Retinal pigment epithelial cell (primary cell): ENCODE measurements at regions not wholly inside any gene's neighbourhood (a gene's known extent, or its start where the extent isn't known, plus 50 kb on each side); places are given as distances from the start of the nearest gene placed in this dataset.

Experiments used
- DNase-seq: peaks from one replicate; pipeline ENCODE4 v3.0.0-alpha.2; 2010; ENCODE audit warnings: low read depth
- H3K4me3 ChIP-seq: 2 replicates; pipeline ENCODE4 v1.5.1; 2011; ENCODE audit warnings: mild to moderate bottlenecking, low read length, control low read depth, moderate library complexity
- TF ChIP-seq, protein P1 (sequence below): conservative IDR thresholded peaks from 2 replicates; pipeline ENCODE4 v1.5.1; 2011; ENCODE audit warnings: low read depth, low read length, control low read depth, inconsistent platforms

DNA sequence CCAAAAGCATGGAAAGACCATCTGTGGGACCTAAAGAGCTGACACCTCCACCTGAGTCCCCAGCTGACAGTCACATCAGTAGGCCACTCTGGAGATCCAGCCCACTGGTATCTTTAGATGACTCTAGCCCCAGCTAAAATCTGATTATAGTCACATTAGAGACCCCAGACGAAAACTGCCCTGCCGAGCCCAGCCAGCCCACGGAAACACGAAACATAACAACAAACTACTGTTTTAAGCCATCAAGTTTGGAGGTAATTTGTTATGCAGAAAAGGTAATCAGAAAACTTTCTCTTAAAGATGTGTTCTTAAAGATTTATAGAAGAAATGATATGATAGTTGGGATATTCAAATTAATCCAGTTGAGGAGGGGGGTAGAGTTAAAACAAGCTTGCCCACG, 175.7 kb downstream of the DHX15 start:
- TF ChIP-seq, protein P1, sequence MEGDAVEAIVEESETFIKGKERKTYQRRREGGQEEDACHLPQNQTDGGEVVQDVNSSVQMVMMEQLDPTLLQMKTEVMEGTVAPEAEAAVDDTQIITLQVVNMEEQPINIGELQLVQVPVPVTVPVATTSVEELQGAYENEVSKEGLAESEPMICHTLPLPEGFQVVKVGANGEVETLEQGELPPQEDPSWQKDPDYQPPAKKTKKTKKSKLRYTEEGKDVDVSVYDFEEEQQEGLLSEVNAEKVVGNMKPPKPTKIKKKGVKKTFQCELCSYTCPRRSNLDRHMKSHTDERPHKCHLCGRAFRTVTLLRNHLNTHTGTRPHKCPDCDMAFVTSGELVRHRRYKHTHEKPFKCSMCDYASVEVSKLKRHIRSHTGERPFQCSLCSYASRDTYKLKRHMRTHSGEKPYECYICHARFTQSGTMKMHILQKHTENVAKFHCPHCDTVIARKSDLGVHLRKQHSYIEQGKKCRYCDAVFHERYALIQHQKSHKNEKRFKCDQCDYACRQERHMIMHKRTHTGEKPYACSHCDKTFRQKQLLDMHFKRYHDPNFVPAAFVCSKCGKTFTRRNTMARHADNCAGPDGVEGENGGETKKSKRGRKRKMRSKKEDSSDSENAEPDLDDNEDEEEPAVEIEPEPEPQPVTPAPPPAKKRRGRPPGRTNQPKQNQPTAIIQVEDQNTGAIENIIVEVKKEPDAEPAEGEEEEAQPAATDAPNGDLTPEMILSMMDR, result no peak
- DNase-seq, result no peak

GRCh38 chr4:24405926-24406325, 178.4 kb downstream of the DHX15 start:
- DNase-seq, result no peak
- H3K4me3 ChIP-seq, result no peak overlapping the region
- TF ChIP-seq, protein P1, result no peak

More for the DNA sequence above, 175.7 kb downstream of the DHX15 start:
- no peak overlapping the region for H3K4me3 ChIP-seq

DNA sequence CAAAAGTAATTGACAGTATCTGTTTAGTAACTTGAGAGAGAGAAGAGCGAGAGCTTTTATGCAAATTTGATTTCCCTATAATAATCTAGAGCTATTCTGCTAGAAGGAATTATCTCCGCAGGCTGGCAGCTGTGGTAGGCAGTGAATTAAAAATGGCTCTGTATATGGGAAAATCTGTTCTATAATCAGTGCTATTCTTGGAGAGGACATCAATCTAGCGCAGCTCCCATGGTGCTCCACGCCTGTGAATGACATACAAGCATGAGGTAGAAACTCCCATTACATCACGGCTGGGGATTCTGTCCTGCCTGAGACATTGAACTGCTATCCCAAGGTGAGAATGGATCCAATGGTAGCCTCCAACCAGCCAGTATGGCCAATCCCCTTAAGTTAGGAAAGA, 179.0 kb downstream of the DHX15 start:
- no peak overlapping the region for H3K4me3 ChIP-seq
- DNase-seq, result no peak
- TF ChIP-seq, protein P1, result no peak

DNA sequence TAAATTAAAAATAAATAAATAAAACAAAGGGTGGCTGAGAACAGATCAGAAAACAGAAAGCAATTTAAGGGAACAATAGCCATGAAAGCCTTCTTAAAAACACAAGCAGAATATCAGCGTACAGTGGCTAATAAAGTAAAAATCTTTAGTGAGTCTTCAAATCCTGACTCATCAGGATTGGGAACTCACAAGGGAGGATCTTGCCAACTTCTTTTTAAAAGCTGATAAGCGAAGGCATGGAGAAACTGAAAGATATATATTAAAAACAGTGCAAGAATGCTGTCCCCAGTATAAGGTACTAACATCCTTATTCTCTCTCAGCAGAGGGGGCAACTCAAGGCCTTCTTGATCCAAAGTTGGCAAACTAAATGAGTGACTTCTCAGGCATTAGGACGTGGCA, 180.1 kb downstream of the DHX15 start:
- H3K4me3 ChIP-seq, result no peak overlapping the region

DNA sequence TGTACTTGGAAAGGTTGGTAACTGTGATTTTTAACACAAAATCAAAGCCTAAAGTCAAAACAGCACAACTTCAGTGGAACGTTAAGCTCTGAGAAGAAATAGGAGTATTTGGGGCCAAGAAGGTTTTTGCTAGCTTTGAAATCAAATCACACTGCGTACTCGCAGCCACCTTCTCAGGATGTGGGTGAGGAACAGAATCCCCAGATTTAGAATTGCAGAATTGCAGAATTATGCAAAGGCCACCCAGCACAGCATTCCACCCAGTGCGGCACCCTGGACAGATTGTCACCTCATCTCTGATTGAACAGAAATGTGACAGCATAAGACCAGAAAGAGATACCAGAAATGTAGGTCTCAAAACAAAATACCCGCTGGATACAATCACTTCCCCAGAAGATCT, 181.1 kb downstream of the DHX15 start:
- no peak for DNase-seq
- TF ChIP-seq, protein P1, result no peak
- H3K4me3 ChIP-seq, result no peak overlapping the region

More for the DNA sequence above, 180.1 kb downstream of the DHX15 start:
- DNase-seq, result no peak
- TF ChIP-seq, protein P1, result no peak

- TF ChIP-seq, protein P1, result no peak
- no peak for DNase-seq
- H3K4me3 ChIP-seq, result no peak overlapping the region
Observed at GRCh38 chr4:24400537-24400936, 183.8 kb downstream of the DHX15 start.

DNA sequence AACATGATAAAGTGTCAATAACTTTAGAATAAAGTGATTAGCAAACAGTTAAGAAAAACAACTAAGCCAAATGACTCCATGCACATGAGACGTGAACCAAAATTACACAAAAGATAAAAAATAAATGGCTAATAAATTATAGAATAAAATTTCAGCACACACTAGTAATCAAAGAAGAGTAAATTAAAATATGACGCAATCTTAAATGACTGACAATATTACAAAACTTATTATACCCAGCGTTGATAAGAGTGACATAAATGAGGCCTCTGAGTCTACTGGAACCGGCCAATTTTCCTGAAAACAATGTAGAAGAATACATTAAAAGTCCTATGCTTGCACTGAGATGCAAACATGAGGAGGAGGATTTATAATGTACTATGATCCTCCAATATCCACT, 187.4 kb downstream of the DHX15 start:
- DNase-seq, result no peak
- no peak overlapping the region for H3K4me3 ChIP-seq
- TF ChIP-seq, protein P1, result no peak
